ENCODE measurements at regions not wholly inside any gene's neighbourhood (a gene's known extent, or its start where the extent isn't known, plus 50 kb on each side); places are given as distances from the start of the nearest gene placed in this dataset.

- Mint-ChIP-seq H3K36me3 (peaks cover 0 to 18% of the 10 kb centered on the region in 2 donors), H3K27ac (no peak overlapping the region), H3K9me3 (no peaks in the 10 kb centered on the region)
- ATAC-seq (no peak), DNase-seq (ENCODE audit: low spot score in 2 of 2) (no peak)
Measured at GRCh38 chr7:32428546-32428945, 61.6 kb downstream of the LSM5 start.

- DNase-seq (ENCODE audit: low spot score in 2 of 2) (peak in 1 of 2 donors; percentile 78), ATAC-seq (peak in 1 of 2 donors; percentile 90)
- peaks cover 0 to 18% of the 10 kb centered on the region in 2 donors for H3K36me3 Mint-ChIP-seq
- H3K9me3 Mint-ChIP-seq, result no peaks in the 10 kb centered on the region
- no peak overlapping the region for H3K27ac Mint-ChIP-seq
Measured at GRCh38 chr7:32427769-32428291, 62.4 kb downstream of the LSM5 start.

GRCh38 chr7:32416846-32417245 lies 73.3 kb downstream of the LSM5 start:
- DNase-seq (ENCODE audit: low spot score in 2 of 2), result no peak
- no peak for ATAC-seq
- Mint-ChIP-seq H3K36me3 (no peaks in the 10 kb centered on the region), H3K27ac (no peak overlapping the region), H3K9me3 (no peaks in the 10 kb centered on the region)

GRCh38 chr7:32415936-32416335 lies 74.2 kb downstream of the LSM5 start:
- Mint-ChIP-seq H3K36me3 (no peaks in the 10 kb centered on the region), H3K9me3 (no peaks in the 10 kb centered on the region), H3K27ac (no peak overlapping the region)
- ATAC-seq (no peak), DNase-seq (ENCODE audit: low spot score in 2 of 2) (no peak)

- no peaks in the 10 kb centered on the region for H3K36me3 Mint-ChIP-seq
- no peaks in the 10 kb centered on the region for H3K9me3 Mint-ChIP-seq
- no peak overlapping the region for H3K27ac Mint-ChIP-seq
- DNase-seq (ENCODE audit: low spot score in 2 of 2) (no peak), ATAC-seq (no peak)
Measured at GRCh38 chr7:32415519-32415918, 74.7 kb downstream of the LSM5 start.

GRCh38 chr7:32412471-32412870 lies 77.7 kb downstream of the LSM5 start:
- H3K9me3 Mint-ChIP-seq, result no peaks in the 10 kb centered on the region
- H3K36me3 Mint-ChIP-seq, result no peaks in the 10 kb centered on the region
- ATAC-seq, result no peak
- no peak overlapping the region for H3K27ac Mint-ChIP-seq
- DNase-seq (ENCODE audit: low spot score in 2 of 2), result no peak

GRCh38 chr7:32410545-32410944 lies 79.6 kb downstream of the LSM5 start:
- DNase-seq (ENCODE audit: low spot score in 2 of 2), result no peak
- H3K36me3 Mint-ChIP-seq, result no peaks in the 10 kb centered on the region
- H3K9me3 Mint-ChIP-seq, result no peaks in the 10 kb centered on the region
- H3K27ac Mint-ChIP-seq, result no peak overlapping the region
- ATAC-seq, result no peak

GRCh38 chr7:32406386-32406785 lies 83.8 kb downstream of the LSM5 start:
- Mint-ChIP-seq H3K27ac (no peak overlapping the region), H3K36me3 (no peaks in the 10 kb centered on the region), H3K9me3 (no peaks in the 10 kb centered on the region)
- DNase-seq (ENCODE audit: low spot score in 2 of 2) (no peak), ATAC-seq (no peak)

- Mint-ChIP-seq H3K27ac (no peak overlapping the region), H3K36me3 (no peaks in the 10 kb centered on the region), H3K9me3 (no peaks in the 10 kb centered on the region)
- DNase-seq (ENCODE audit: low spot score in 2 of 2), result no peak
- no peak for ATAC-seq
Measured at GRCh38 chr7:32403463-32404229, 86.5 kb downstream of the LSM5 start.

GRCh38 chr7:32400676-32401075 lies 89.5 kb downstream of the LSM5 start:
- no peak overlapping the region for H3K27ac Mint-ChIP-seq
- no peaks in the 10 kb centered on the region for H3K9me3 Mint-ChIP-seq
- ATAC-seq, result no peak

GRCh38 chr7:32399311-32399710 lies 90.9 kb downstream of the LSM5 start:
- H3K36me3 Mint-ChIP-seq, result no peaks in the 10 kb centered on the region

More at GRCh38 chr7:32400676-32401075, 89.5 kb downstream of the LSM5 start:
- H3K36me3 Mint-ChIP-seq, result no peaks in the 10 kb centered on the region
- no peak for DNase-seq (ENCODE audit: low spot score in 2 of 2)

GRCh38 chr7:32395168-32395567 lies 95.0 kb downstream of the LSM5 start:
- H3K27ac Mint-ChIP-seq, result no peak overlapping the region

More at GRCh38 chr7:32399311-32399710, 90.9 kb downstream of the LSM5 start:
- Mint-ChIP-seq H3K27ac (no peak overlapping the region), H3K9me3 (no peaks in the 10 kb centered on the region)
- DNase-seq (ENCODE audit: low spot score in 2 of 2) (no peak), ATAC-seq (no peak)

GRCh38 chr7:32393861-32394260 lies 96.3 kb downstream of the LSM5 start:
- Mint-ChIP-seq H3K9me3 (no peaks in the 10 kb centered on the region), H3K27ac (no peak overlapping the region), H3K36me3 (no peaks in the 10 kb centered on the region)
- ATAC-seq (no peak), DNase-seq (ENCODE audit: low spot score in 2 of 2) (no peak)

More at GRCh38 chr7:32395168-32395567, 95.0 kb downstream of the LSM5 start:
- Mint-ChIP-seq H3K9me3 (no peaks in the 10 kb centered on the region), H3K36me3 (no peaks in the 10 kb centered on the region)
- DNase-seq (ENCODE audit: low spot score in 2 of 2) (no peak), ATAC-seq (no peak)

- DNase-seq (ENCODE audit: low spot score in 2 of 2) (no peak), ATAC-seq (no peak)
- H3K36me3 Mint-ChIP-seq, result no peaks in the 10 kb centered on the region
- H3K9me3 Mint-ChIP-seq, result peaks cover 0 to 3% of the 10 kb centered on the region in 2 donors
- no peak overlapping the region for H3K27ac Mint-ChIP-seq
Measured at GRCh38 chr7:32390210-32390609, 100.0 kb downstream of the LSM5 start.

- peaks cover 7 to 10% of the 10 kb centered on the region in 2 donors for H3K9me3 Mint-ChIP-seq
- ATAC-seq (no peak), DNase-seq (ENCODE audit: low spot score in 2 of 2) (no peak)
- no peaks in the 10 kb centered on the region for H3K36me3 Mint-ChIP-seq
- no peak overlapping the region for H3K27ac Mint-ChIP-seq
Measured at GRCh38 chr7:32385316-32385956, 104.7 kb downstream of the LSM5 start.

- Mint-ChIP-seq H3K36me3 (no peaks in the 10 kb centered on the region), H3K9me3 (peaks cover 7% of the 10 kb centered on the region in 2 donors), H3K27ac (no peak overlapping the region)
- ATAC-seq, result no peak
- no peak for DNase-seq (ENCODE audit: low spot score in 2 of 2)
Measured at GRCh38 chr7:32381024-32381601, 109.1 kb downstream of the LSM5 start.

- peaks cover 7% of the 10 kb centered on the region in 2 donors for H3K9me3 Mint-ChIP-seq
- no peak overlapping the region for H3K27ac Mint-ChIP-seq
- ATAC-seq, result no peak
- no peak for DNase-seq (ENCODE audit: low spot score in 2 of 2)
- no peaks in the 10 kb centered on the region for H3K36me3 Mint-ChIP-seq
Measured at GRCh38 chr7:32379510-32380112, 110.6 kb downstream of the LSM5 start.
